Adrenal gland (tissue), 5 donors: ENCODE measurements at regions not wholly inside any gene's neighbourhood (a gene's known extent, or its start where the extent isn't known, plus 50 kb on each side); places are given as distances from the start of the nearest gene placed in this dataset.

ENCODE experiments used
- POLR2A ChIP-seq, 2 donors: fragments of 450-650 bp; IDR thresholded peaks; one replicate each; pipeline ENCODE4 v1.6.1; 2017; ENCODE audit warnings: antibody characterized with exemption in 2 of 2, mild to moderate bottlenecking in 2 of 2, moderate library complexity in 1 of 2
- TF ChIP-seq, protein P1 (sequence below), 6 experiments: fragments of 450-650 bp in 4 of 6; fragments of 200-600 bp in 2 of 6; sonication (generic) in 1 of 6; IDR thresholded peaks; 1 replicate in 5 of 6; 2 replicates in 1 of 6; pipeline versions ENCODE4 v1.5.1 to v1.8.0; 2016 to 2021; ENCODE audit warnings: antibody characterized with exemption in 6 of 6, mild to moderate bottlenecking in 2 of 6, moderate library complexity in 1 of 6
- donor health status: DM: no; HTN: no; CAD: no.

- TF ChIP-seq, protein P1, sequence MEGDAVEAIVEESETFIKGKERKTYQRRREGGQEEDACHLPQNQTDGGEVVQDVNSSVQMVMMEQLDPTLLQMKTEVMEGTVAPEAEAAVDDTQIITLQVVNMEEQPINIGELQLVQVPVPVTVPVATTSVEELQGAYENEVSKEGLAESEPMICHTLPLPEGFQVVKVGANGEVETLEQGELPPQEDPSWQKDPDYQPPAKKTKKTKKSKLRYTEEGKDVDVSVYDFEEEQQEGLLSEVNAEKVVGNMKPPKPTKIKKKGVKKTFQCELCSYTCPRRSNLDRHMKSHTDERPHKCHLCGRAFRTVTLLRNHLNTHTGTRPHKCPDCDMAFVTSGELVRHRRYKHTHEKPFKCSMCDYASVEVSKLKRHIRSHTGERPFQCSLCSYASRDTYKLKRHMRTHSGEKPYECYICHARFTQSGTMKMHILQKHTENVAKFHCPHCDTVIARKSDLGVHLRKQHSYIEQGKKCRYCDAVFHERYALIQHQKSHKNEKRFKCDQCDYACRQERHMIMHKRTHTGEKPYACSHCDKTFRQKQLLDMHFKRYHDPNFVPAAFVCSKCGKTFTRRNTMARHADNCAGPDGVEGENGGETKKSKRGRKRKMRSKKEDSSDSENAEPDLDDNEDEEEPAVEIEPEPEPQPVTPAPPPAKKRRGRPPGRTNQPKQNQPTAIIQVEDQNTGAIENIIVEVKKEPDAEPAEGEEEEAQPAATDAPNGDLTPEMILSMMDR (IDR thresholded peaks at IDR 0.05): no peak
- no peak for TF ChIP-seq POLR2A (IDR thresholded peaks at IDR 0.05)
These were observed 100.8 kb upstream of the OTUD4 start for GRCh38 chr4:145281224-145281623.
